ENCODE measurements at regions not wholly inside any gene's neighbourhood (a gene's known extent, or its start where the extent isn't known, plus 50 kb on each side); places are given as distances from the start of the nearest gene placed in this dataset.

GRCh38 chr7:17687361-17687760, 252.9 kb downstream of the SNX13 start:
- no peaks in the 10 kb centered on the region for H3K4me1 ChIP-seq (ENCODE audit: insufficient read depth, low read length, poor library complexity, severe bottlenecking)
- no peaks in the 10 kb centered on the region for H4K20me1 ChIP-seq (ENCODE audit: insufficient read depth, low read length, poor library complexity, severe bottlenecking)
- no peaks in the 10 kb centered on the region for H3K27me3 ChIP-seq (ENCODE audit: insufficient read depth, low read length, poor library complexity, severe bottlenecking)
- no peaks in the 10 kb centered on the region for H3K9me2 ChIP-seq (replicated peaks; ENCODE audit: low read depth, low read length)
- H3K4me3 ChIP-seq (ENCODE audit: low read length, poor library complexity, severe bottlenecking) = no peak overlapping the region
- TF ChIP-seq CTCF (conservative IDR thresholded peaks at IDR 0.05; ENCODE audit: low read length) (no peak), EZH2phosphoT487 (IDR thresholded peaks at IDR 0.05; ENCODE audit: borderline replicate concordance) (no peak)
- no peaks in the 10 kb centered on the region for H3K9me3 ChIP-seq (ENCODE audit: insufficient read depth, low read depth, low read length)
- H3K9ac ChIP-seq (ENCODE audit: low read depth, low read length, poor library complexity, severe bottlenecking) = no peak overlapping the region
- no peak overlapping the region for H3K4me2 ChIP-seq (ENCODE audit: low read depth, low read length, poor library complexity, severe bottlenecking)
- no peaks in the 10 kb centered on the region for H3F3A ChIP-seq (ENCODE audit: low read depth)
- no peaks in the 10 kb centered on the region for H3K79me2 ChIP-seq (ENCODE audit: insufficient read depth, low read length)
- no peaks in the 10 kb centered on the region for H3K36me3 ChIP-seq (ENCODE audit: insufficient read depth, low read length)
- H2AFZ ChIP-seq (ENCODE audit: low read length) = no peak overlapping the region

GRCh38 chr7:17689361-17689902, 250.9 kb downstream of the SNX13 start:
- TF ChIP-seq EZH2phosphoT487 (IDR thresholded peaks at IDR 0.05; ENCODE audit: borderline replicate concordance) (no peak), CTCF (conservative IDR thresholded peaks at IDR 0.05; ENCODE audit: low read length) (no peak)
- Histone ChIP-seq H3F3A (ENCODE audit: low read depth) (no peaks in the 10 kb centered on the region), H3K36me3 (ENCODE audit: insufficient read depth, low read length) (no peaks in the 10 kb centered on the region), H3K4me2 (ENCODE audit: low read depth, low read length, poor library complexity, severe bottlenecking) (no peak overlapping the region), H4K20me1 (ENCODE audit: insufficient read depth, low read length, poor library complexity, severe bottlenecking) (no peaks in the 10 kb centered on the region), H2AFZ (ENCODE audit: low read length) (no peak overlapping the region), H3K9ac (ENCODE audit: low read depth, low read length, poor library complexity, severe bottlenecking) (no peak overlapping the region), H3K4me1 (ENCODE audit: insufficient read depth, low read length, poor library complexity, severe bottlenecking) (no peaks in the 10 kb centered on the region), H3K4me3 (ENCODE audit: low read length, poor library complexity, severe bottlenecking) (no peak overlapping the region), H3K9me2 (replicated peaks; ENCODE audit: low read depth, low read length) (no peaks in the 10 kb centered on the region), H3K9me3 (ENCODE audit: insufficient read depth, low read depth, low read length) (no peaks in the 10 kb centered on the region), H3K79me2 (ENCODE audit: insufficient read depth, low read length) (no peaks in the 10 kb centered on the region), H3K27me3 (ENCODE audit: insufficient read depth, low read length, poor library complexity, severe bottlenecking) (no peaks in the 10 kb centered on the region)

- no peak overlapping the region for H2AFZ ChIP-seq (ENCODE audit: low read length)
These were observed 250.3 kb downstream of the SNX13 start for GRCh38 chr7:17690030-17690429.

More at GRCh38 chr7:17690030-17690429, 250.3 kb downstream of the SNX13 start:
- H4K20me1 ChIP-seq (ENCODE audit: insufficient read depth, low read length, poor library complexity, severe bottlenecking) = no peaks in the 10 kb centered on the region
- TF ChIP-seq CTCF (conservative IDR thresholded peaks at IDR 0.05; ENCODE audit: low read length) (no peak), EZH2phosphoT487 (IDR thresholded peaks at IDR 0.05; ENCODE audit: borderline replicate concordance) (no peak)
- no peak overlapping the region for H3K4me2 ChIP-seq (ENCODE audit: low read depth, low read length, poor library complexity, severe bottlenecking)
- H3K36me3 ChIP-seq (ENCODE audit: insufficient read depth, low read length) = no peaks in the 10 kb centered on the region
- no peak overlapping the region for H3K4me3 ChIP-seq (ENCODE audit: low read length, poor library complexity, severe bottlenecking)
- H3K27me3 ChIP-seq (ENCODE audit: insufficient read depth, low read length, poor library complexity, severe bottlenecking) = no peaks in the 10 kb centered on the region
- H3K9me3 ChIP-seq (ENCODE audit: insufficient read depth, low read depth, low read length) = no peaks in the 10 kb centered on the region
- H3K4me1 ChIP-seq (ENCODE audit: insufficient read depth, low read length, poor library complexity, severe bottlenecking) = no peaks in the 10 kb centered on the region
- H3K9me2 ChIP-seq (replicated peaks; ENCODE audit: low read depth, low read length) = no peaks in the 10 kb centered on the region
- H3K79me2 ChIP-seq (ENCODE audit: insufficient read depth, low read length) = no peaks in the 10 kb centered on the region
- H3K9ac ChIP-seq (ENCODE audit: low read depth, low read length, poor library complexity, severe bottlenecking) = no peak overlapping the region
- no peaks in the 10 kb centered on the region for H3F3A ChIP-seq (ENCODE audit: low read depth)

All from Loucy (cell line).